Activated CD4-positive, alpha-beta T cell treated with anti-CD3 and anti-CD28 coated beads, Interleukin-2, amount 50 U/mL, for 16 hours (primary cell): ENCODE measurements at regions not wholly inside any gene's neighbourhood (a gene's known extent, or its start where the extent isn't known, plus 50 kb on each side); places are given as distances from the start of the nearest gene placed in this dataset.

Experiments
- DNase-seq: peaks from one replicate; pipeline ENCODE4 v3.0.0-alpha.2; 2020

GRCh38 chr2:129436809-129437208 is 542.7 kb upstream of the RAB6C start:
- no peak for DNase-seq

DNA sequence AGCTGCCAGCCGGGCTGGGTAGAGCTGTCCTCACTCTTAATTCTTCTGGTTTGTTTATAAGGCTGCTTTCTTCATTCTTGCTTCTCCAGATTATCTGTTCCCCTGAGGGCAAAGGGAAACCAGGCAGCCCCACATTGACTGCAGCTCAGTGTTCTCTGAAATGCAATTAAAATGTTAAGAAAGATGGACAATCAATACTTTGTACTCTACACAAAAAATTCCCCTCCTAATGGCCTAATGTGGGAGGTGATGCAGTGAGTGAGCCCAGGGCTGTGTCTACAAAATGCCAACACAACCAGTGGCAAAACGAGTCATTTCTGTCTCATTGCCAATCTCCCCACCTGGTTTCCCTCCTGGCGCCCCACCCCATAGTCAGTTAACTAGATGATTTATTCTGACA is 541.7 kb upstream of the RAB6C start:
- DNase-seq: no peak

DNA sequence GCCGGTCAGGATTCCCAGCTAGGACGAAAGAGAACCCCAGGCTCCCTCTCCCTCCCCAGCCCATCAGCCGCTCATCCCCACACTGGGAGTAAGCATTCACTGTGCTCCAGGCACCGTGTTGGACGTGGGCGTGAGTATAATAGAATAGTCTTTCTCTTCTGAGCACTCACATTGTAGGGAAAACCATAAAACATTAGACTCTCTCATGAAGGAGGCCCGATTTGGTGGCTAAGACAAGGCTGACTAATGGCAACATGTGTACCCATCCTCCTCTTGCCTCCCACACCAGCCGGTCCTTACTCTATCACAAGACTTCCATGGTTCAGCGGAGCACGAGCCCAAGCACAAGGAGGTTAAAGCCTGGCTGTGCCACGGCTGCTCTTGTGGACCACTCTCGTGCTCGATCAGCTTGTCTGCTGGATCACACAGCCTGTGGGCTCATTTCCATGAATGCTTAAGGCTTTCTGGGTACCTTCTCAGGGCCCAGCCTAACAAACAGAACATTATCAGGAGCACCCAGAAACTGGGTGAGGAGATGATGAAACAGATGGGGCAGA is 540.9 kb upstream of the RAB6C start:
- DNase-seq: no peak

DNA sequence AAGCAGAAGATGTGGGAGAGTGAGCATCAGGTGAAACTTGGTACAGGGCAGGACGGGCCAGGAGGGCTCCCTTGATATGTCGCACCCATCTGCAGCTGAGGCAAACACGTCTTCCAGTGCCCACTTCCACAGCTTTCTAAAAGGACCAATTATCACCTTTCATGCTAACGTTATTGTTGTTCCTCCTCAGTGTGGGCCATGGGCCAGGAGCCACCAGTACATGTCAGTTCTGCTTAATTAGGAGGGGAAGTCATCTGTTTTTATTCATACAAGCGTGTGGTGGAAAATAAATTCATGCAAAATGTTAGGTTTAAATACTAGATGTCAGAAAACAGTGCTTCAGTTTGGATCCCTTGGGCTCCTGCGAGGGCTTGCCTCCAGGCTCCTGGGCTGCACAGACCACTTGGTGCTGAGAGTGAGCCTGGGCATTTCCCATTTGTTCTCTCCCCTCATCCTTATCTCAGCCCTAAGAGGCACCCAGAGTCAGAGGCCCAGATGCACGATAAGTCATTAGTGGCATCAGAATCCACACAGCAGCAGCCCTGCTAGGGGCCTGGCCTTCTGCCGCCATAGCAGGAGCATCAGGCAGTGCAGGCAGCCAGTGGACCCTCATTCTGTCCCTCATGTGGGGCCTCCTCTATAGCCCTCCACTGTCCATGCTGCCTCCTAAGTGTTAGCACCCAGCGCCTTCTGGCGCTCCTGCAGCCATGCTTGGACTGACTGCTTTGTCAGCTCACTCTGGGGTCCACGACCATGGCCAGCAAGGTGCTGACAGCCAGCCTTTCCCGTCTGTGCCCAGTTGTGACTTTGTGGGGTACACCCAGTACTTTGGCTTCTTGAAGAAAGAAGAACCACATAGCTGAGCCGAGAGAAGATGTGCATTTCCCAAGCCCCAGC is 539.8 kb upstream of the RAB6C start:
- no peak for DNase-seq

GRCh38 chr2:129441610-129442009 is 537.9 kb upstream of the RAB6C start:
- DNase-seq: no peak

- DNase-seq: no peak
Observed at GRCh38 chr2:129443235-129443864, 536.1 kb upstream of the RAB6C start.

DNA sequence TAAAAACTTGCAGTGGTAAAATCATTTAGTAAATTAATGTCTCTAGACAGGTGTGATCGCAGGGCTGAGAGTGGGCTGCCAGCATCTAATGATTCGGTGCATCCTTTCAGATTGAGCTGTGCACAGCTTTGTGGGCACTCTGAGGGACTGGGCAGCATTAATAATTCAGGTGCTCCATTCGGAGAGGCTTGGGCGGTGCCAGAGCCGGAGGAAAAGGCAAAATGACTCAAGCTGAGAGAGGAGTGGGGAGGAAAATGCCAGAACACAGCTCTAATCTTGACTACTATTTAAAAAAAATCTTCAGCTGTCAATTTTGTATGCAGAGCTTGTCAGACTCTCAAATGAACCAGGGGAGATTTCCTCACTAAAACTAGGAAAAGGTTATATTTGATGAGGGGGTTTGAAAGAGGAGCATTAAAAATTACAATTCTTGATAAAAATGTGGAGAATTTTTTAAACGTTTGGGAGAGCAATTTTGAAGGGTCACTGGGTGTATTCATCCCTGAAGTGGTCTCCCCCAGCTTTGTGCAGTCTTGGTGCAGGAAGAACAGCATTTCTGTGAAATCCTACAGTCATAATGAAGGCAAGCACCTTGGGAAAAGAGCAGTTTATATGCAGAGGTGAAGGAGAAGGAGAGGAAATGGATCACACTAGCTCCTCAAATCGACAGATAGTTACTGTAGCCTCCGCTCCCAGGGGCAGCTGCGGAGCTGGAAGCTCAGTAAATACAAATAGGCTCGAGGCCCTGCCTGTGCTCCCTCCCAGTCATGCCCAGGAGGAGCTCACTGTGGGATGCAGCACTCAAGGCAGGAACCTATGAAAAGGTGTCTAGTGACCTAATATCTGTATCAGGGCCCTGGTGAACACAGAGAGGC is 535.4 kb upstream of the RAB6C start:
- no peak for DNase-seq

GRCh38 chr2:129444751-129445150 is 534.7 kb upstream of the RAB6C start:
- DNase-seq: no peak

GRCh38 chr2:129456691-129457090 is 522.8 kb upstream of the RAB6C start:
- DNase-seq: no peak

DNA sequence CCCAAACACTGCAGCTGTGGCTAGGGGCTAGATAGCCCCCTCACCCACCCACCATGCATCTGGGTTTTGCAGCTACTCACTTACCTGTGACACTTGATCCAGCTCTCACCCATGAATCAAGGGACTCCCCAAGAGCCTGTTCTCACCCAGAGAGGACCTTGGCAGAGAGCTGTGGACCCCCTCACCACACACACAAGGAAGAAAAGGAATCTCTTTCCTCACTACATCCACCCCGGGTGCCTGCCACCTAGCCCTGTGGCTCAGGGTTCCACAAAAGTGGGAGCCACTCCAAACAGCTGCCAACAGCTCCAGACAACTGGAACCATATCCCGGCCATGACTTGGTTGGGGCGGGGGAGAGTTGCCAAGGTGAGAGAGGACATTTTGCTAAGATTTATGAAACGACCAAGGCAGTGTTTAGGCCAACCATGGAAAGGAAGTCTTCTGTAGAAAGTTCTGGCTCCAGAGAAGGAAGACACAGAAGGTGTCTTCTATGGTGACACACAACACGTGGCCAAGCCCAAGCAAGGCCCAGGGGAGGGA is 522.1 kb upstream of the RAB6C start:
- no peak for DNase-seq

GRCh38 chr2:129458006-129458405 is 521.5 kb upstream of the RAB6C start:
- no peak for DNase-seq

DNA sequence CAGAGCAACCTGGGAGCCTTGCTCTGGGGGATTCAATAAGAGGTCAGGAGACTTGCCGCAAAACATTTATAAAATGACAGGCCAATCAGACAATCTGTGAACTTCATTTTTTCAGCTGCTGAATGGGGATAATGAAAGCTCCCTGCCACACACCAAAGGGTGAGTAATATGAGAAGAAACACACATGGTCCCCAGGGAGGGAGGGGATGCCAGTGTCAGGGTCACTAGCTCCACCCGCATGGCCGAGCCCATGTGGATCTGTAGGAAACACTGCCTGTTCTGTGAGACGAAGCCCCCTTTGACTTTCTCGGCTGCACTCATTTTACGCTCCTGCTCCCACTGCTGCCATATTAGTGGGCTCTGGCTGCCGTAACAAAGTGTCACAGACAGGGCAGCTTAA is 521.0 kb upstream of the RAB6C start:
- no peak for DNase-seq

GRCh38 chr2:129459200-129459876 is 520.1 kb upstream of the RAB6C start:
- no peak for DNase-seq

DNA sequence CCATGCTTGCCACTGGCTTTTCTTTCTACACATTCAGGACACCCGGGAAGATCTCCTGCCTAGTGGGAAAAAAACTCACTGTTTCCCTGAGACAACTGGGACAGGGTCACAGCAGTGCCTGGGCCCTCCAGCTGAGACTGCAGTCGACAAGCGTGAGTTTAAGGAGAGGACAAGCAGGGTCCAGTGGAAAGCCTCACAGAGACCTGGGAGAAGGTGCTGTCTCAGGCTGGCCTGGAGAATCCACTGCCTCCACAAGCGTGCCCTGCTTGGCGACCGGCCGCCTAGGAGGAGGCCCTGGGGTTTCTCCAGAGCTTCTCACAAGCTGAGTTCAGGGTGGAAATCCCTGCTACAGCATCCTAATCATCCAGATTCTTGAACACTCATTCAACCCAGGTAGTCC is 519.6 kb upstream of the RAB6C start:
- DNase-seq: no peak

DNA sequence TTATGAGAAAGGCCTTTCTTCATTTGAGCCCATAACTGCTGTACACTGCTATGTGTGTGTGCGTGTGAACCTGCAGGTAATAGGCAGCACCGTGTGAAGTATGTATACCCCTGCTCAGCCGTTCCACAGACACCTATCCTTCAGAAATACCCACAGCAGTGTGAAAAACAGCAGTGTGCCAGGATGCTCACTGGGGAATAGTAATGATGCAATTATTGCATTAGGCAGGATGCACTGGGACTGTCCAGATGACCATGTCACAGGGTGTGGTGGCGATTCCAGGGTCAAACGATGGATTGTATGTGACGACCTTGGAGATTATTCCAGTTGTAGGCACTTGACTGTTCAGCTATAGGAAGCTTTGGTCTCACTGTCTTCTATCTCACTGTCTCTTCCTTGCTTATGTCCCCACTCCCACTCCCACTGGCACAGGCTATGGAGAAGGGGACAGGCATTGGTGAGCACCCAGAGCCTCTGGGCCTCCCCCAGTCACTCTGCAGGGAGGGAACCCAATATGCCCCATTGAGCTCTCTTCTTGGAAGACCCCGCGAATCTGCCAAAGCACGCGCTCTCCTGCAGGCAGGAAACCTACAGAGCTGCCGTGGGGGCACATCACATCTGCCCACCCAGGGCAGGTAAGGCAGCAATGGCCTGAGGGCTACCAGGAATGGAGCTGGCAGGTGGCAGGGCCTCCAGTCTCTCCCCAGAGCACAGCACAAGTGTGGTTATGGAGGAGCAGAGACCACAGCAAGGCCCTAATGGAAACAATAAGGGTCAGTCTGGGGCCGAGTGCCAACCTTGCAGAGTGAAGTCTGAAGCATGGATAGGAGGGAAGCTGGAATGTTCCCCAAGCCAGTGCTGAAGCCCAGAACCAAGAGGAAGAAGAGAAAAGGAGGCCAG is 518.9 kb upstream of the RAB6C start:
- no peak for DNase-seq

- DNase-seq: no peak
Observed at GRCh38 chr2:129462349-129462748, 517.1 kb upstream of the RAB6C start.

DNA sequence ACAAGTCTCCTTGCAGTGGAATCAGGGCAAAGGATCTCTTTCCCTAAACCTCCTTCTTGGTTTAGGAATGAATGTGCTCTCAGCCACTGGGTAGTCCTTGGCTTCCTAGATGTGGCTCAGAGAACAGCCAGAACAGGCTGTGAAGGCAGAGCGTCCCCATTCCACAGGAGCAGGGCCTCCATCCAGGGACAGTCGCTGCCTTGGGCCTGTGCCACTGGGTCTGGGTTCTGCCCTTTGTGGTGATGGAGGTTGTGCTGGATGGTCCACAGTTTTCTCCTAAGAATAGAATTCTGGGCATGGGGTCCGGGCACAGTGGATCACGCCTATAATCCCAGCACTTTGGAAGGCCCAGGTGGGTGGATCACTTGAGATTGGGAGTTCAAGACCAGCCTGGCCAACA is 516.5 kb upstream of the RAB6C start:
- DNase-seq: no peak

DNA sequence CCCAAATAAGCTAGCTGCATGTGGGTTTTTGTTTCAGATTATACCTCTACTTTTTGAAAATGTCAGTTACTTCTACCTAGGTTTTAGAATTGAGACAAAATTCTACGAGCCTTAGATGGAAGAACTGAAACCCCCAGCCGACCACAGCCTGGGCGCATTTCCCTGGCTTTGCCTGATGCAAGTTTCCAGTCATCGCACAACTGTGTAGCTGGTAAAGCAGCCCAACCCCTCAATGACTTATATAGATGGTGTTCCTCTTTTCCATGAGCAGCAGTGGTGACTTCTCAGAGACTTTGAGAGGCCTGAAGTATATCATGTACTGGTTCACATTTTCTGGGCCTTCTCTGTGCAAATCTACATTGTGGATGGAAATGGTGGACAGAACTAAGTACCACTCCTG is 515.4 kb upstream of the RAB6C start:
- no peak for DNase-seq

- no peak for DNase-seq
Observed at GRCh38 chr2:129464631-129465030, 514.8 kb upstream of the RAB6C start.

GRCh38 chr2:129465045-129465444 is 514.4 kb upstream of the RAB6C start:
- no peak for DNase-seq

DNA sequence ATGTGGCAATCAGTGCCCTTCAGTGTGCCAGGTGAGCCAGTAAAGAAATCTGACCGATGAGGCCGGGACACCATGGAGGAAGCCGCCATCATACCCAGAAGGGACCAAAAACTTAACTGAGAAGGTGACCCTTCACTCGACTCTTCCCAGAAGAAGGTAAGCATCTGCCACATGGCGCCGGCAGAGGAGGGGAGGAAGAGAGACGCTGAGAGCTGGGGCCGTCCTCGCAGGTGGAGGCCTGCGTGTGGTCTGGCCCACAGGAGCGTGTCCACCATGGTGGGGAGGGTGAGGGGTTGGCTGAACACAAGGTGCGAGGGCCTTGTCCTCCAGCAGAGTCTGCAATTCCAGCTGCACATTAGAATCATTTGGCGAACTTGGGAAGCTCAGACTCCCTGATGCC is 513.1 kb upstream of the RAB6C start:
- DNase-seq: no peak
